NCI-H524 treated with DMSO at 0.1 percent for 48 hours (cell line): ENCODE measurements at regions not wholly inside any gene's neighbourhood (a gene's known extent, or its start where the extent isn't known, plus 50 kb on each side); places are given as distances from the start of the nearest gene placed in this dataset.

ENCODE experiments used
- DNase-seq: peaks from one replicate; lab custom pipeline; 2025; lab: John Stamatoyannopoulos, UW

- DNase-seq = no peak
Measured at GRCh38 chr2:30368258-30368657, 78.8 kb upstream of the LCLAT1 start.

DNA sequence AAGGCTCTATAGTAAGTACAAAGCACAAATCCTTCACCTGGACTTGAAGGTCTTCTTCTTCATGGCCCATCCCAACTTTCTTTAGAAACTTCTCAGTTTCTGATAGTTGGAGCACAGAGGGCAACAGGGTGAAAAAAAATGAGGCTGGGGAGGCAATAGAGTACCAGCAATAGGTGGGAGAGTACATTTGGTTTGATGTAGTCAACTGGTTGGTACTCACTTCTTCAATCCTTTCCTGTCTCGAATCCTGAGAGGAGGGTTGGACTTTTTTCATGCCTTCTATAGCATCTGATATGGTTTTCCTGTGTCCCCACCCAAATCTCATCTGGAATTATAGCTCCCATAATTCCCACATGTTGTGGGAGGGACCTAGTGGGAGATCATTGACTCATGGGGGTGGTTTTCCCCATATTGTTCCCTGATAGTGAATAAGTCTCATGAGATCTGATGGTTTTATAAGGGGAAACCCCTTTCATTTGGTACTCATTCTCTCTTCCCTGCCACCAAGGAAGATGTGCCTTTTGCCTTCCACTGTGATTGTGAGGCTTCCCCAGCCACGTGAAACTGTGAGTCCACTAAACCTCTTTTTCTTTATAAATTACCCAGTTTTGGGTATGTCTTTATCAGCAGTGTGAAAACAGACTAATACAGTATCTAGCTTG, 75.9 kb upstream of the LCLAT1 start:
- DNase-seq = no peak

GRCh38 chr2:30371772-30372373, 75.2 kb upstream of the LCLAT1 start:
- DNase-seq = no peak

GRCh38 chr2:30372826-30373225, 74.2 kb upstream of the LCLAT1 start:
- no peak for DNase-seq

DNA sequence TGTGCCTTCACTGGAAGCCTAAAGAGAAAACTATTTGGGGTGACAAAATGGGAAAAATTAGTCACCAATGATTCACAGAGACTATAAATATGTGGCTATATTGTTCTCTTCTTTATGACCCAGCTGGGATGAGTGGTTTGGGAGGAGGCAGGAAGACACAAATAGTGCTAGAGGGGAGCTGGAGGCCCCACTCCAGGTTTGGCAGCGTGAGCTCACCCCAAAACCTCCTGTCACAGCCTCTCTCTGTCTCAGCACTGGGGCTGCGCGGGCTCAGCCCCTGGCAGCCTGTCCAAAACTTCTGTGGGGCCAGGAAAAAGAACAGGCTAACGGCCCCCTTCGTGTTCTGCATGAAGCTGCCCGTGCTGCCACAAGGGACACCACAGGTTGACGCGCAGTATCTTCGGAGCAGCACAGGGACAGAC, 73.2 kb upstream of the LCLAT1 start:
- no peak for DNase-seq

- DNase-seq = no peak
Measured at GRCh38 chr2:30374380-30374779, 72.7 kb upstream of the LCLAT1 start.

- no peak for DNase-seq
Measured at GRCh38 chr2:30375915-30376314, 71.1 kb upstream of the LCLAT1 start.

DNA sequence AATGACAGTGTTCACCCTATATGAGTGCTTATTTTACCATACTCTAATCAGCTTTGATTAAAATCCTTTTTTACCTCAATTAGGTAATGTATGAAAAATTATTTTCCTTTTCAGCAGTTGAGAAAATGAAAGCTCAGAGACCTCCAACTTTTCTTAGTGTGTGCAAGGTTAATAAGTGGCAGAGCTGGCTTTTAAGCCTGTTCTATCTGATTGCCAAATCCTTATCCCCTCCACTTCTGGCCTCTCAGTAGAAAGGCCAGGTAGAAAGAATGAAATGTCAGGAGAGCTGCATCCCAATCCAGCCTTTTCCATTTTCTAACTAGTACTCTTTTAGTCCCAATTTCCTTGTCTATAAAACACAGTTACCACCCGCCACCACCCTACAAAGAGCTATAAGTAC, 67.6 kb upstream of the LCLAT1 start:
- no peak for DNase-seq

DNA sequence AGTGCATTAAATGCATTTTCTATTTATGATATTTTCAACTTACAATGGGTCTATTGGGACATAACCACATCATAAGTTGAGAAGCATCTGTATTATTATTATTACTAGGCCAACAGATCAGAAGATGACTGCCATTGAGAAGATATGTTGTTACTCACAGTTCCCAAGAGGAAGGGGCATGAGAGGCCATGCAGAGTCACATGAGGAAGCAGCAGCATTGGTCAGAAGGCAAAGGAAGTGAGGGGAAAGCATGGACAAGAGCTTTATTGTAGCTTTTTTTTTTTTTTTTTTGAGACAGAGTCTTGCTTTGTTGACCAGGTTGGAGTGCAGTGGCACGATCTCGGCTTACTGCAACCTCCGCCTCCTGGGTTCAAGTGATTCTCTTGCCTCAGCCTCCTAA, 66.2 kb upstream of the LCLAT1 start:
- DNase-seq = no peak

GRCh38 chr2:30382162-30382783, 64.8 kb upstream of the LCLAT1 start:
- DNase-seq = peak; percentile 95

DNA sequence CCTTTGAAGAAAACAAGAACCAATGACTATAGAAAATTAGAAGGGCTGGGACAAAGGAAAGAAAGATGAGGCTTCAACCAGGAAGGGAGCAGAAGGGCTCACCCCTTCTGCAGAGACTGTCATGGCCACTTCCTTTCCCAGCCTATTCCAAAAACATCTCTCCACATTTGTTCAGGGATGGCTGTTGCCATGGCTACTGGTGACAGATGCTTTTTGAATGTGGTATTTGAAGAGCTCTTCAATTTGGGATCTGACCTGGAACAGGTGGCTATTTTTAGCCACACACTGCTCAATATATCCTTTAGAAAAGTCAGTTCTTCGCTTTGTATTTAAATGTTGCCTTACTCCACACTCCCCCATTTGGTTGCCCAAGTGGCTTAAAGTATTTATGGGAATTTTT, 64.1 kb upstream of the LCLAT1 start:
- peak; percentile 91 for DNase-seq

DNA sequence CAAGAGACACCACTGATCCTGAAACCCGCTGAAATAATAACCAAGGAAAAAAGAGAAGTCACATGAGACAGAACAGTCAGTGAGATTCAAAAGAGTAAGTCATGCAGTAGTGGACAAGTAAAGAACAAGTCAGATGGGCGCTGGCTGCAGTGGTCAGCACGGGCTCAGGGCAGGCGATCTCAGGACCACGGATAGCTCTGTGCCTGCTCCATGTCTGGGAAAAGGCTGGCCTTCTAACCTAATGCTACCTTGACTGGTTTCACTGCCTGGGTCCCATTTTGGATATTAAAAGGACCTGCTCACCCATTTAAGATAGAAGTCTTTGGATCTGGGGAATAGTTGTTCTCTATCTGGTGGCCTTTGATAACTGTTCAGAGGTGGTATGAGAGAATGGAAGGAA, 61.7 kb upstream of the LCLAT1 start:
- no peak for DNase-seq

- no peak for DNase-seq
Measured at GRCh38 chr2:30392097-30392496, 54.9 kb upstream of the LCLAT1 start.

- DNase-seq = no peak
Measured at GRCh38 chr2:30393510-30393909, 53.5 kb upstream of the LCLAT1 start.

- no peak for DNase-seq
Measured at GRCh38 chr2:30394096-30394495, 53.0 kb upstream of the LCLAT1 start.

DNA sequence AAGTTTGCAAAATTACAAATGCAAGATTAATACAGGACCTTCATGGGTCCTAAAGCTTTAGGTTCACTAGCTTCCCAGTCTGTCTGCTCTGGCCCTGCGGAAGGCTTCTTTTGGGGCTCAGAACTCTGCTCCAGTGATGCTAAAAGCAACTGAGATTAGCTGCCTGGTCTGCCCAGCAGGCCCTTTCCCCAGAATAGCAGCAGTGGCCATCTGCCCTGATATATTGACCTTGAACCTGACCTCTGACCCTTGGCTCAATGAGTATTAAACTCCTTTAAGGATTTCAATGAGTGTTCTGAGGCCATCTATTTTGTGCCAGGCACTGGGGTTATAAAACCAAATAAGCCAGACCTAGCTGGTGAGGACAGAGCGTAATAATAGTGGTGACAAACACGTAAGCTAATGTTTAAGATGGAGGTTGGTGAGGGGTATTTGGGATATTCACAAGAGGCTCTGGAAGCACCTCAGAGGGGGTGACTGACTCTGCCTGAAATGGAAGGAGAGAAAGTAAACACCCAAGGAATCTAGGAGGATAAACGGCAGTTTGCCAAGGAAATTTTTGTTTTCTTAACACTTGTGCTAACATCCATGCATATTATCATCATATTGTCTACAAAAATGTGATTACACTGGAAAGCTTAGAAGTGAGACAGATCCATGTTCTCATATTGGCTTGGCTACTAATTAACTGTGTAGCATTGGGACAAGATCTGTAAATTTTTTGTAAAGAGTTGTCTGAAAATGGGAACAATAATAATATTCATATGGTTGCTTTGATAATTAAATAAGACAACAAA, 50.4 kb upstream of the LCLAT1 start:
- no peak for DNase-seq
